ENCODE measurements at regions not wholly inside any gene's neighbourhood (a gene's known extent, or its start where the extent isn't known, plus 50 kb on each side); places are given as distances from the start of the nearest gene placed in this dataset.

GRCh38 chr15:58342508-58342907 is 89.3 kb upstream of the LIPC start:
- no peak for TF ChIP-seq CTCF (IDR thresholded peaks at IDR 0.05)
- TF ChIP-seq ZFX (IDR thresholded peaks at IDR 0.05; ENCODE audit: borderline replicate concordance) = no peak
